ENCODE measurements at regions not wholly inside any gene's neighbourhood (a gene's known extent, or its start where the extent isn't known, plus 50 kb on each side); places are given as distances from the start of the nearest gene placed in this dataset.
"Not testable (repeated sequence)": the region's sequence is repeated elsewhere in the genome, so short reads cannot be mapped to it uniquely, and the experiment has no call there.

DNA sequence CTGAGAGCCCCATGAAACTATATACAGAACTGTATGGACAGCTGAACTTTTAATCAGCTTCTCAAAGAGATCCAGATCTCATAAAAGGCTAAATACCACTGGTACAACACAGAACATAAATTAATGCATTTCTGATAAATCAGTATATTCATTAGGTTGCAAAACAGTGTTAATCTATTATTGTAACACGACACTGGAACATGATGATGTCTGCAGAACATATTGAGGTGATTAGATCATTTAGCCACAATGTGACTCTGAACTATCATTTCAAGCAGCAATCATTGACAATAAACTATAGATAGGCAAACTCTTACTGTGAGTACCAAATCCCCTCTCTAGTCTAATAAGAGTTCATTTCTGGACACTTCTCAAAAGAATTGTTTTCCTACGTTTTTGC lies 50.3 kb downstream of the GASK1B start:
- ChIA-PET POLR2A (no interaction called here), CTCF (no interaction called here)

DNA sequence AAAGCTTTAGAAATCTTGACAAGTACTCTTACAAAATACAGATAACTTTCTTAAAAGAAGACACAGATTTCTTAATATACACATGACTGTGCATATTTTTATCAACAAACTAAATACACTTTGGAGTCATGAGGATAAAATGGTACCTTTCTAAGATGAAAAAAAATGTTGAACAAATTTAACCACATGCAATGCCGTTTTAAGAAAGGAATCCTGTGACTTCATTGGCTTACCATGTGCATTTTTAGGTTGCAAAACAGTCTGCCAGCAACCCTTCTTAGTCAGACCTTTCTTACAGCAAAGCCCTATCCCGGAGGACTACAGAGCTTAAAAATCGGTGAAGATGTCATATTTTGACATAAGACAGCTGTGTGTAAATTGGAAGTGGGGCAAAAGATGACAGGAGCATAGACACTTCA lies 51.7 kb downstream of the GASK1B start:
- POLR2A ChIA-PET = no interaction called here
- CTCF ChIA-PET = no interaction called here

DNA sequence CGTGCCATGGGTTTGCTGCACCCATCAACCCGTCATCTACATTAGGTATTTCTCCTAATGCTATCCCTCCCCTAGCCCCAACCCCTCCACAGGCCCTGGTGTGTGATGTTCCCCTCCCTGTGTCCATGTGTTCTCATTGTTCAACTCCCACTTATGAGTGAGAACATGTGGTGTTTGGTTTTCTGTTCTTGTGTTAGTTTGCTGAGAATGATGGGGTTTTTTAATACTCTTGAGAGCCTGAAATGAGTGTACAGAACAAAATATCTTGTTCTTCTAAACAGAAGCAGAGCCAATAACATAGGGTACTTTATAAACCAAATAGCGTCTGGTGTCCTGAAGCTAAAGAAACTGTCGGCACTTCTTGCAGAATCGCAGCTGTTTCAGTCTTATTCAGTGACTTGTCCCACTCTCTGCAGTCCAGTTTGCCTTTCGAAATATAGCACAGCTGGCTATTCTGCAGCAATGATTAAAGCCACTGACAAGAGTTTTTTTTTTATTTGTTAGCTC lies 52.1 kb downstream of the GASK1B start:
- CTCF ChIA-PET, POLR2A ChIA-PET: not testable (repeated sequence)

DNA sequence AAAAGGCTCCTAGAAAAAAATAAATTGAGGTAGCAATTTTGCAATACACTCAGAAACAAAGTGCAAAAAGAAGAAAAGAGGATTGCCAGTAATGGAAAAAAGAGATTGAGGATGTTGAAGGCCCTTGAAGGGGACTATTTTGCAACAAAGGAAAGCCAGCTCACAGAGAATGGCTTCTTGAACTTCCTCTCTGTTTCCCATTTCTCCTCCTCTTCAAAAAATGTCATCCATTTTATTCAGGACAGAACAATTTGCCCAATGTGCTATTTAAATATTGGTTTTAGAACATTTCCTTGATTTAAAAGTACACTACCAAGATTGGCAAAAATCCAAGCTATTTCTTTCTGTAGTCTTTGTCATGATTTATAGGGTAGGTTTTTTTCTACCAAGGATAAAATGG lies 60.2 kb downstream of the GASK1B start:
- POLR2A ChIA-PET = no interaction called here
- CTCF ChIA-PET = no interaction called here

DNA sequence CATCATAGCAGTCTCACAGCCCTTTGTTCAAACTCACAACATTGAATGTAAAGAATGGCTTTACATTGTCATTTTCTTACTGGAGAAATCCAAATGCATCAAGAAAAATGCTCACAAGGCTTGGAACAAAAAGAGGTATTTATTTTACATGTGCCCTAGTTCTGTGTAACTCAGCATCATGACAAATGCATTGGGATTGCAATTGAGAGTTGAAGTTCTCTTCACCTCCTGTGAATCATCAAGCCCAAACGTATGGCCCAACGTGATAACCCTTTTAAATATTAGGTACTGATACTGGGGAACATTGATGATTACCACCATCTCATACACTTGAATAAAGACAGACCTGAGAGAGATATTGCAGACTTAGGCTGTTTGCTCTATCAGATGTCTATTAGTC lies 61.6 kb downstream of the GASK1B start:
- CTCF ChIA-PET = no interaction called here
- POLR2A ChIA-PET = no interaction called here

DNA sequence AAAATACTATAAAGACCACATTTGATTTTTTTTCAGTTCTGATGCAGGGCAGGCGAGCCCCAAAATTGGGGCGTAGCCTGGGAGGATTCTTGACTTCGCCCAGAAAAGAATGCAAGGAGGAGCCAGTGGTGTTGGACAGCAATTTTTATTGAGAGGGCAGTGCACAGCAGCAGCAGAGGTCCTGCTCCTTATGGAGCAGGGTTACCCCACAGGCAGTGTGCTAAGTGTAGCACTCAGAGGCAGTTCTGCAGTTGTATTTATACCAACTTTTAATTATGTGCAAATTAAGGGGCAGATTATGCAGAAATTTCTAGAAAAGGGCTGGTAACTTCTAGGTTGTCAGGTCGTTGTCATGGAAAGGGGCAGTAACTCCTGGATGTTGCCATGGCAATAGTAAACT lies 69.9 kb downstream of the GASK1B start:
- POLR2A ChIA-PET = no interaction called here
- CTCF ChIA-PET = no interaction called here

DNA sequence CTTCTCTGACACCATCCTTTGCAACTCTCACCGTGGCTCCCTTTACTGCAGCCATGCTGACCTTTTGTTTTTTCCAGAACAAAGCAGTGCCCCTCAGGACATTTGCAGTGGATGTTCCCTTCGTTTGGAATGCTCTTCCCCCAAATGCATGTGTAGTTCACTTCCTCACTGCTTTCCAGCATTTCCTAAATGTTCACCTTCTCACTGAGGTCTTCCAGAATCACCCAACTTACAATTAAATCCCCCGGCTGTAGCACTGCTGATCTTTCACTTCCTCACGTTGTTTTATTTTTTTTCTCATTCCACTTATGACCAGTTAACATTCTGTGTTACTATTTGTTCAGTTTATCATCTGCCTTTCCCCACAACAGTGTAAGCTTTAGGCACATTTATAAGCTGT lies 73.1 kb downstream of the GASK1B start:
- ChIA-PET POLR2A (no interaction called here), CTCF (no interaction called here)

DNA sequence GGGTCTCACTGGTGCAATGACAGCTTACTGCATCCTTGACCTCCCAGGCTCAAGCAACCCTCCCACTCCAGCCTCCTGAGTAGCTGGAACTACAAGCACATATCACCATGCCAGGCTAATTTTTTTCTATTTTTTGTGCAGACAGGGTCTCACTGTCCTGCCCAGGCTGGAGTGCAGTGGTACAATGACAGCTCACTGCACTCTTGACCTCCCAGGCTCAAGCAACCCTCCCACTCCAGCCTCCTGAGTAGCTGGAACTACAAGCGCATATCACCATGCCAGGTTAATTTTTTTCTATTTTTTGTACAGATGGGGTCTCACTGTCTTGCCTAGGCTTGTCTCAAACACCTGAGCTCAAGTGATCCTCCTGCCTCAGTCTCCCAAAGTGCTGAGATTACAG lies 74.0 kb downstream of the GASK1B start:
- ChIA-PET POLR2A (no interaction called here), CTCF (interaction anchor here (0.8 kb wide), 1 partner anchor 10 kb away, joined by 3 read pairs; no protein-coding TSS in a partner anchor)

DNA sequence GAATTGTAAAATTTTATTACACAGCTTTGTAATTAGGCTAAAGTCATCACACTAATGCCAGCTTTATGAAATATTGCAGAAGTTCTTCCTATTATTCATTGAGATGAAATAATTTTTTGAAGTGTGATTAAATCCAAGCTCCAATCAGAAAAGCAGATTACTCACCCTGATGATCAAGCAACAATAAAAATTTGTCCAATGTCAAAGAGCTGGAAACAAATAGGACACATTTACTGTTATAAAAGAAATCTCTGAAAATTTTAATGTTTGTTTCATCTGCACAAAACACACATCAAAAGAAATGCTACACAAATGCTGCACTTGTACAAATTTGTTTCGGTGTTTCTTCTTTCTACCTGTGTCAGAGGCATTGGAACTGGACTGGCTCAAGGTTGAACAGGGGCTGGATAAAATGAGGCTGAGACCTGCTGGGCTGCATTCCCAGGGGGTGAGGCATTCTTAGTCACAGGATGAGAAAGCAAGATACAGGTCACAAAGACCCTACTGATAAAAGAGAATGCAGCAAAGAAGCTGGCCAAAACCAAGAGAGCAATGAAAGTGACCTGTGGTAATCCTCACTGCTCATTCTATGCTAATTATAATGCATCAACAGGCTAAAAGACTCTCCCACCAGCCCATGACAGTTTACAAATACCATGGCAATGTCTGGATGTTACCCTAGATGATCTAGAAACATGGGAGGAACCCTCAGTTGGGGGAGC lies 78.3 kb downstream of the GASK1B start:
- CTCF ChIA-PET = no interaction called here
- POLR2A ChIA-PET = no interaction called here

DNA sequence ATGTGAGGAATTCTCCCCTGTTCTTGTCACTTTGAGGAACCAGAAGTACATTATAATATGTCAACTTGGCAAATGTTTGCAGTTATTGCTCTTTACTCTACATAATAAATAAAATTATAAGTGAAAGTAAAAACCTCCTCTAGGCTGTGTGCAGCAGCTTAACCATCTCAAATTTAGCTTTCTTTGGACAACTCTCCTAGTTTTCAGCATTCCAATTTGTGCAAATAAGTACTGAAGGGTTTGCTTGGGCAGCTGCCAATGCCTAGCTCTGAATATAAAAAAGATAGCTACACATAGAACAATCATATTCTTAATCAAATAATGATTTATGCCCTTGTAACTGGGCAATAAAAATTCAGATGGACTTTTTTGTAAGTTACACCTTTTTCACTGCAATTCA lies 82.5 kb downstream of the GASK1B start:
- CTCF ChIA-PET = no interaction called here
- POLR2A ChIA-PET = no interaction called here

DNA sequence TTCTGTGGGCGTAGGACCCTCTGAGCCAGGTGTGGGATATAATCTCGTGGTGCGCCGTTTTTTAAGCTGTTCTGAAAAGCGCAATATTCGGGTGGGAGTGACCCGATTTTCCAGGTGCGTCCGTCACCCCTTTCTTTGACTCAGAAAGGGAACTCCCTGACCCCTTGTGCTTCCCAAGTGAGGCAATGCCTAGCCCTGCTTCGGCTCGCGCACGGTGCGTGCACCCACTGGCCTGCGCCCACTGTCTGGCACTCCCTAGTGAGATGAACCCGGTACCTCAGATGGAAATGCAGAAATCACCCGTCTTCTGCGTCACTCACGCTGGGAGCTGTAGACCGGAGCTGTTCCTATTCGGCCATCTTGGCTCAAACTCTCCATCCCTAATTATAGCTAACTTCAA lies 82.9 kb downstream of the GASK1B start:
- CTCF ChIA-PET = not testable (repeated sequence)

DNA sequence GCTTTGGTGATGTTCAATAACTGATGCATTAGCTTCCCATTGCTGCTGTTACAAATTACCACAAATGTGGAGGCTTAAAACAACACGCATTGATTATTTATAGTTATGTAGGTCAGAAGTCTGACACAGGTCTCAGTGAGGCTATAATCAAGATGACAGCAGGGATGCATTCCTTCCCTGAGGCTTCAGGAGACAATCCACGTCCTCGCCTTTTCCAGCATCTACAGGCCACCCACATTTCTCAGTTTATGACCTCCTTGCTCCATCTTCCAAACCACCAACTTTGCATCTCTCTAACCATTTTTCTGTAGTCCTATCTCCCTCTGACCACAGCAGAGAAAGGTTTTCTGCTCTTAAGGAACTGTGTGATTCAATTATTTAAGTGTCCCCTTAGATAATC lies 92.5 kb downstream of the GASK1B start:
- ChIA-PET POLR2A (no interaction called here), CTCF (no interaction called here)

More for the DNA sequence above, 82.9 kb downstream of the GASK1B start:
- POLR2A ChIA-PET = not testable (repeated sequence)

DNA sequence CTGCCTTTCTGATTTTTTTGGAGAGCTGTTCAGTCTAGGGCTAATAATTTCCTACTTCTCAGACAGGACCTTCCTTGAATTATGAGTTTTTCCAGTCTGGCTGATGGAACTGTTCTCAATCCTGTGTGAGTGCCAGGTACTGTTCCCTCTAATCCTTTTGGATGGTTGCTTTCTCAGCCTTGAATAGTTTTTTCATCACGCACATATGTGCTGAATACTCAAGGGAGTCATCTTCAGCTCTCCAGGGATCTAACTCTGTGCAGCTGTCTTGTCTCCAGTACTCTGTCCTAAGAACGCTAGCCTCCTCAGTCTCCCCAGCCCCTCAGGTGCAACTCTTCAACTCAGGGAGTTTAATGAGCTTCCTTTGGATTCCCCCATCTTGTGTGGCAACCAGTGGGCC lies 93.2 kb downstream of the GASK1B start:
- POLR2A ChIA-PET = no interaction called here
- CTCF ChIA-PET = interaction anchor here (0.5 kb wide), 1 partner anchor 398 kb away, joined by 3 read pairs; no protein-coding TSS in a partner anchor

DNA sequence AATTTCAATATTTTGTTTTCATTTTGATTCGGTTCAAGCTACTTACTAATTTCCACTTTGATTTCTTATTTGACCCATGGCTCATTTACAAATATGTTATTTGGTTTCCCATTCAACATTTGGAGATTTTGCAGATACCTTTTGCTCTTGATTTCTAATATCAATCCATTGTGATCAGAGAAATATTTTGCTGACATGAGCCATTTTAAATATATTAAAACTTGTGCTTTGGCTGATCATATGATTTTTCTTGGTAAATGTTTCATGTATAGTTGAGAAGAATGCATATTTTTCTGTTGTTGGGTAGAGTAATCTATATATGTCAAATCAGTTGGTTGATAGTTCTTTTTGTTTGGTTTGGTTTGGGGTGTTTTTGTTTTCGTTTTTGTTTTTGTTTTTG lies 95.0 kb downstream of the GASK1B start:
- ChIA-PET POLR2A (no interaction called here), CTCF (no interaction called here)

DNA sequence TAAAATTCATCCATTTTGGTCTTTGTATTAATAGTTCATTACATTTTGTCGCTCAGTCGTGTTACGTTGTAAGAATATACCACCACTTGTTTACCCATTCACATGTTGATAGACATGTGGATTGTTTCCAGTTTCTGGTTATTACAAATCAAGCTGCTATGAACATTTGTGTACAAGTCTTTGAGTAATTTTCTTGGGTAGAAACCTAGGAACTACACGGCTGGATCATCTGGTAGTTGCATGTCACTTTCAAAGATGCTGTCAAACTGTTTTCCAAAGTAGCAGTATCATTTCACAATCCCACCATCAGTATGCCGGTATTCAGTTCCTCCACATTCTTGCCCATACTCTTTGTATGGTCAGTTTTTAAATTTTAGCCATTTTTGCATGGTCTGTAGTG lies 98.0 kb downstream of the GASK1B start:
- CTCF ChIA-PET = no interaction called here
- POLR2A ChIA-PET = no interaction called here

DNA sequence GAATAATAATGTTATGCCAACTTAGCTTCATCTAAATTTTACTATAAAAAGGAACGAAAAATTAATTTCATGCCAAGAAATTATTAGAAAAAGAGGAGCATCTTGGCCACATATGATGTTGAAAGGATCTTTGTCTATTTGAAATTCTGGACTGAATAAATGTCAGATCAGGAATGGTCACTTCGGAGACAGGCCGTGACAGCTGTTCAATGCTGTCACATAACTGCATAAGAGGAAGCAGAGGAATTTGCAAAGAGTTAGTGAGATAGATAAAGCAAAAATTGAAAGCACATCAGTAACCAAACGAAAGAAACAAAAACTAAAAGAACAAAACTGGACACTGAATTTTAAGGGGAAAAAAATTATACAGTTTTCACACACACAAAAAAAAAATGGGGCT lies 100.9 kb downstream of the GASK1B start:
- CTCF ChIA-PET = no interaction called here
- POLR2A ChIA-PET = interaction anchor here (0.6 kb wide), 1 partner anchor 1657 kb away, joined by 3 read pairs; no protein-coding TSS in a partner anchor

DNA sequence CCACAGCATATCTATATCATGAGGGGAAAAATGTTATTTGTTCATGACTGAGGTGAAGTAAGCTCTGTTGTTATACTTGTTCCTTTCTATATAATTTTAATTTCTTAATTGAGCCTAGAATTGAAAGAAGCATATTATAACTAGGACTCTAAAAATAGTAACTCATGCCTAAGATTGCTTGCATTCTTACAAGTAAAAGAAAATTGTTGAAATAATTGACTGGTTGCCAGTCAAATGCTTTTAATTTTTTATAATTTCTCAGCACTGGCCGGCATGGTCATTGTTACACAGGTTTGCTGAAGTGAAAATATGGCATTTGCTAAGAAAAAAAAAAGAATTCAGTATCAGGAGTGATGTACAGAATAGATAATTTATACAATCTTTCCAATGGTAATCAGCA lies 104.8 kb downstream of the GASK1B start:
- ChIA-PET CTCF (no interaction called here), POLR2A (no interaction called here)

DNA sequence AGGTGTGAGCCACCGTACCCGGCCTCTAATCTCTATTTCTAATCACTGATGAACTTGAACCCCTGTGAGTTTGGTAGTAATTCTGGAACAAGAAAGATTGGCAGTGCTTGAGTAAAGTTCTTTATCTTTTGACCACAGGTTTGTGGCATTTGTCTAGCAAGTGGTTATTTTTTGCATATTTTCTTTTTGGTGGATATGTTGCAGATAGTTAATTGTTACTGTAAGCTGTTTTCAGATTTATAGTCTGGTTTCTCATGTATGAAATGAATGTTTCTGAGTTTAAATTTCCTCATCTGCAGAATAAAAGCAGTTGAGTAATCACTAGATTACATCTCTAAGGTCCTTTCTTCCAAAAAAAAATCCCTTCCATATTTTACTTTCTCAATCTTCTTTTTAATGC lies 105.2 kb downstream of the GASK1B start:
- POLR2A ChIA-PET = no interaction called here
- CTCF ChIA-PET = no interaction called here

DNA sequence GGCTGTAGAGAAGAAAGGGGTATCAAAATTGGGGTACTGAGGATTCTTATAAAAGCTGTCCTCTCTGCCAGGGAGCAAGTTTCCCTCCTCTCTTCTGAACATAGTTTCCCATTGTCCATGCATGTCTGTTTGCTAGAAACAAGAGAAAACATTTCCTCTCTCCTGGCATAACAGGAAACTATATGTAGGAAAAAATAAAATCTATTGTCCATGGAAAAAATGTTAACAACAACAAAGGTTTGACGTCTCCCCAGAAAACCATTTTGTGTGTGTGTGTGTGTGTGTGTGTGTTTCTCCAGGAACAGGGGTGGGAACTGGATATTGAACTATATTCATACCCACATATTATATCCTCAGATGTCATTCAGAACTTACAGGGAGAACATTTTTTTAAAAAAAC lies 107.2 kb downstream of the GASK1B start:
- POLR2A ChIA-PET = no interaction called here
- CTCF ChIA-PET = no interaction called here

DNA sequence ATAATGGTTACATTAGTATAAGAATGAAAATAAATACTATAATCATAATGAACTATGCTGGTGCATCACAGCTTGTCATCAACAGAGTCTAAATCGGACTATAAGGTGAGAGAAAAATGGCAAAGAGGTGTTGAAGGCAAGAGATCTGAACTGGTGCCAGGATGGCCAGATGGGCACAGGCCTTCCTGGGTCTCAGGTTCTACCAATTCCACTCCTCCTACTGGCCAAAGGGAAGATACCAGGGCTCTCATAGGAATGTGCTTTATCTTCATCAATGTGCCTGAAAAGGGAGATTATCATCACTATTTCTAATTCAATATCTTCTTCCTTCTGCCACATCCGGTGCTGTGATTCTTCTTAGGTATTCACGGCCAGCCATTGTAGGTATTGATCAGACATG lies 107.6 kb downstream of the GASK1B start:
- ChIA-PET CTCF (no interaction called here), POLR2A (no interaction called here)

DNA sequence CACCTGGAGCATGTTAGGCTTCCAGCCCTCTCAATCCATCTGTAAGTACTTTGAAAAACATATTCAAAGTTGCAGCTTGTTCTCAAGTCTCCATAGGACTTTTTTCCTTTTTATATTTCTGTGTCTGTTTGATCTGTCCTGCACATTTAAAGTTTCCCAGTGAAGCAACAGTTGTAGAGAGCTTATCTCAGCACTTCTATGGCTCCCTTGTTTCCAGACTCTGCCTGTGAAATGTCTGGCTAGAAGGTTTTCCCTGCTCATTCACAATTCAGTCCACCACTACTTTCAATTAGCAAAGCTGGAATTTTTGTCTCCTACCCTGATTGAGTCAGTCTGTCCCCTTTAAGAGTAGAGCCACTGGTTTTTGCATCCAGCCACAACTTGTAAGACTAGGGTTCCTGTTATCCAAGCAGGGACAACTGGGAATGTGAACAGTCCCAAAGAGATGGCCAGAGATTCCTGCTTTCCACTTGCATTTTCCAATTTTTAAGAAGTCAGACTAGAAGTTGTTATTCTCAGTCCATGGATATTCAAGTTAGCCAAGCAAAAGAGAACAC lies 116.1 kb downstream of the GASK1B start:
- ChIA-PET POLR2A (no interaction called here), CTCF (no interaction called here)

DNA sequence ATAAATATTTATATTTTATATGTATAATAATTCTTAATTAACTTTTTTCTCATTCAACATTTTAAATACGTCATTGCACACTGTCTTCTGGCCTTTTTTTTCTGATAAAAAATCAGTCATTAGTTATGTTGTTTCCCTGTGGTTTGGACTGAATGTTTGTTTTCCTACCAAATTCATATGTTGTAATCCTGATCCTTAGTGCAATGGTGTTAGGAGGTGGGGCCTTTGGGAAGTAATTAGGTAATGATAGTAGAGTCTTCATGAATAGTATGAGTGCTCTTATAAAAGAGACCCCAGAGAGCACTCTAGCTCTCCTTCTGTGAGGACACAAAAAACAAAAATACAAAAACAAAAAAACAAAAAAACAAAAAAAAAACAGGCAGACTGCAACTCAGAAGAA lies 117.2 kb downstream of the GASK1B start:
- CTCF ChIA-PET = no interaction called here
- POLR2A ChIA-PET = no interaction called here
